Esophagus squamous epithelium (tissue), 4 donors: ENCODE measurements at regions not wholly inside any gene's neighbourhood (a gene's known extent, or its start where the extent isn't known, plus 50 kb on each side); places are given as distances from the start of the nearest gene placed in this dataset.

Experiments
- CTCF ChIP-seq, 6 experiments: fragments of 450-650 bp in 4 of 6; fragments of 200-600 bp in 2 of 6; sonication (generic) in 2 of 6; IDR thresholded peaks; one replicate each; pipeline ENCODE4 v1.5.1; 2016 to 2019; ENCODE audit warnings: antibody characterized with exemption in 6 of 6, mild to moderate bottlenecking in 4 of 6, moderate library complexity in 4 of 6
- POLR2A ChIP-seq, 4 donors: fragments of 450-650 bp; IDR thresholded peaks; one replicate each; pipeline ENCODE4 v1.6.1; 2017; ENCODE audit warnings: antibody characterized with exemption in 4 of 4, mild to moderate bottlenecking in 4 of 4, moderate library complexity in 3 of 4

- TF ChIP-seq POLR2A (IDR thresholded peaks at IDR 0.05) (no peak), CTCF (IDR thresholded peaks at IDR 0.05) (no peak)
These were observed 134.2 kb downstream of the SLC25A46 start for GRCh38 chr5:110872963-110873362.
